Glomerular visceral epithelial cell (primary cell): ENCODE measurements at regions not wholly inside any gene's neighbourhood (a gene's known extent, or its start where the extent isn't known, plus 50 kb on each side); places are given as distances from the start of the nearest gene placed in this dataset.

Source experiments
- DNase-seq: peaks from one replicate; pipeline ENCODE4 v3.0.0-alpha.2; 2016; ENCODE audit errors: extremely low spot score

- no peak for DNase-seq
Measured at GRCh38 chr3:103889675-103890074, 1454.9 kb downstream of the ZPLD1 start.

DNA sequence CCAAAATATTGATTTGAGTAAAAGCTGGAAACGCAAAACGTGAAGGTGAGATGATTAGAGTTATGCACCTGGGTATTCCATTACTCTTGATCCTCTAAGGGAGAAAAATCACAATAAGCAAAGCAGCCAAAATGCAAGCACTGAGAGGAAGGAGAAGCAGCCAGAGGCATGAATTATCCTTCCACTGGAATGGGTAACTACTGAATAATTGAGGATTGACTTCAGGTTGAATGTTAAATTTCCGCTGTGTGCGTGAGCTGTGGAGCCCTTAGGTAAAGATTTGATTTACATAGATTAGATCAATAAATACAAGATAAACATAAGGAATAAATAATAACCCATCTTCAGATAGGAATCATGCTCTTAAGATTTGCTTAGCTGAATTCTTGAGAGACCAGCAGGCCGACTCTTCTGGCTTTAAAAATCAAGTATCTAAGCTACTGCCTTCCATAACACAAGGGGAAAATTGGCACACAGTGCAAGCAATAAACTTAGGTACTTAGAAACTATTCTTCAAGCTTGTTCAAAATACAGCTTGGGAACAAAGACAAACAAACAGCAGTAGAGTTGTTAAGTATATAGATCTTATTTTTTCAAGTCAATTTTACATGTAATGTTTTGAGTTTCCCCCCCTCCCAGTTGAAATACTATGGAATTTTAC lies 1459.5 kb downstream of the ZPLD1 start:
- no peak for DNase-seq

GRCh38 chr3:103899328-103899727 lies 1464.5 kb downstream of the ZPLD1 start:
- DNase-seq: no peak

- no peak for DNase-seq
Measured at GRCh38 chr3:103904991-103905390, 1461.7 kb upstream of the ALCAM start.

DNA sequence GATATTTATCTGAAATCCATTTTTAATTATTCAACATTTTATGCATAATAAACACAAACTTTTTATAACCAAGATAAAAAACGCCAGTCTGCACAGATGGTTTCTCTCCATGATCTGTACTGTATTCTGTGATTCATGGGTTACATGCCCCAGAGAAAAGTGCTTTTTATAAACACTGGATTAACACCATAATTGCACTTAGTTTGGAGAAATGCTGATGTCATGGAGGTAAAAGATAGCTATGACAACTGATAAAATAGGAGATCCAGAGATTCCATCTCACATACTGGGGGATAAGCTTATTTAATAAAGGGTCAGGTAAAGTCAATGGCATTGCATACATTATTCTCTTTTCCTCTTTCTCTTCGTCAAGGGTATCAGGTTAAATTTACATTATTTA lies 1460.4 kb upstream of the ALCAM start:
- DNase-seq: no peak

DNA sequence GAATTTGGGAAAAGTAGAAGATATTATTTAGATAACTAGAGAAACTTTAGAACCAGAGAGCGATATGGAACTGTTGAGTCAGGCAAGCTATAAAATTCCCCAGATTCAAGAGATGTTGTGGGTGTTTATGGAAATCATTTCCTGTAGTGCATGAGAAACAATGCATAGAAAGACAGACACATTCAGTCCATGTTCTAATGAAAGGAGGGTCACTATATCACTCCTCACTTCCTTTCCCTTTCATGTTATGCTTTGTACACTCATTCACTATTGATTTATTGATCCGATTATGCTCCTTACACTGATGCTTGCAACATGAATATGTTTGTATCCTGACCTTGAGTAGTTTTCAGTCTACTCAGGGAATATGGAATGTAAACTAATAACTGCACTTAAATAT lies 1459.9 kb upstream of the ALCAM start:
- DNase-seq: no peak

DNA sequence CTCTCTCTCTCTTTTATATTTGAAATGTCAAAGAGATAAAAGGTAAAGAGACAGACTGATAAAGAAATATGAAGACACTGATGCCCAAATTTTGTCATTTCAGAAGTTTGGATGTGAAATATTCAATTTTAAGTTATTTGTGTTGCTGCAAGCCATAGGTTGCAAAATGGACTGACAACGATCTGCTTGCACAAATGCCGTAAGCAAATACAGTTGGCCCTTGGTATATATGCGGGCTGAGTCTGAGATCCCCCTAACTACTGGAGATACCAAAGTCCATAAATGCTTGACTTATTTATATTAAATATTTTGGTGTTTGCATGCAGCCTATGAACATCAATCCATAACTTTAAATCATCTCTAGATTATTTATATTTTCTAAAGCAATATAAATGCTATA lies 1459.1 kb upstream of the ALCAM start:
- DNase-seq: no peak

DNA sequence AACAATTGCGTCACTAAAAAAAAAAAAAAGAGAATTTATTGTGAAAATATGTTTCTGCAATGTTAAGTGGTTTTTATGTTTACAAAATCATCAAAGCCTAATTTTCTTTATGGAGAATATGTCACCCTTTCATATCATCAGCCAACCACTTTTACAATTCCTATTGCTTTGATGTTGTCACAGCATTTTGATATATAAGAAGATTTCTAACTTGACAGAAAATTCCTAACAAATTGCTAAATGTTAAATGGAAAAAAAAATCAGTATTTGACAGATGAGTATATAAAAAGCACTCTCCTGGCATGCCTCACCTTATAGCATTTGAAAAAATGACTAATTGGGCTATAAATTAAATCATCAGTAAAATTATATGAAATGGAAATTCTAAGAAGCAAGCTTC lies 1457.3 kb upstream of the ALCAM start:
- DNase-seq: no peak

DNA sequence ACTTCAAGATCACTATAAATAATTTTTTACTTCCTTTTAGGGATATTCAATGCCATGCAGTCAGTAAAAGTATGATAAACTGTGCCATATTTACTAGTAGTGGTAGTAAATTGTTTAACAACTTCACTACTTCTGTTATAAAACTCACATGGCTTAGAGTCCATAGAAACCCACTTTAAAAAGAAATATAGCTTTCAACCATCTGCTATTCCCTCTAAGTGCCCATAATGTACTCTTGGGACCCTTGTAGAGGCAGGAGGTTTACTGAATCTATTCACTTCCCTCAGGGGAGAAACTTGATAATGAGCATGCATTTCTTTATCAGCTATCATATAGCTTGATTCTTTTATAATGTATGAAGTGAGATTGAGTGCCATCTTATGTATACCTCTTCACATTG lies 1448.4 kb upstream of the ALCAM start:
- DNase-seq: no peak

- no peak for DNase-seq
Measured at GRCh38 chr3:103919327-103919726, 1447.4 kb upstream of the ALCAM start.

GRCh38 chr3:103923907-103924306 lies 1442.8 kb upstream of the ALCAM start:
- no peak for DNase-seq

- DNase-seq: no peak
Measured at GRCh38 chr3:103924544-103924943, 1442.2 kb upstream of the ALCAM start.

GRCh38 chr3:103926936-103927335 lies 1439.8 kb upstream of the ALCAM start:
- DNase-seq: no peak

GRCh38 chr3:103927896-103928295 lies 1438.8 kb upstream of the ALCAM start:
- no peak for DNase-seq

- no peak for DNase-seq
Measured at GRCh38 chr3:103937094-103937493, 1429.6 kb upstream of the ALCAM start.

GRCh38 chr3:103947062-103947461 lies 1419.6 kb upstream of the ALCAM start:
- DNase-seq: no peak

DNA sequence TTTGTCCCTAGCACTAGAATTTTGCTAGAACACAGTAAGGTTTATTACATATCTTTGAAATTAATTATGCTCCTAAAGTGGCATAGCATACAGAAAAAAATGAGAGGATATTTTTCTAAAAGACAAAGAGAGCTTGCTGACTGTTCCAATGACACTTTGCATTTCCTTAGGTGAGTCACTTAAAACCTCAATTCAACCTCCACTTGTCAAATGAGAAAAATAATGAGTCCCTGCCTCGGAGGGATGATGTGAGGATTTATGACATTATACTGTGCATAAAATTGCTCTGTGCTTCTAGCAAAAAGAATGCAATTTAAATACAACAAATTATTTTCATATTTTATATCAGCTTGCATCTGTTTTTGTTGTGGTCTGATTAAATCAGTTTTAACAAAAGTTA lies 1417.0 kb upstream of the ALCAM start:
- no peak for DNase-seq

- no peak for DNase-seq
Measured at GRCh38 chr3:103950676-103951075, 1416.0 kb upstream of the ALCAM start.

GRCh38 chr3:103953796-103954195 lies 1412.9 kb upstream of the ALCAM start:
- DNase-seq: no peak

GRCh38 chr3:103960819-103961218 lies 1405.9 kb upstream of the ALCAM start:
- DNase-seq: no peak

GRCh38 chr3:103963599-103963998 lies 1403.1 kb upstream of the ALCAM start:
- no peak for DNase-seq

DNA sequence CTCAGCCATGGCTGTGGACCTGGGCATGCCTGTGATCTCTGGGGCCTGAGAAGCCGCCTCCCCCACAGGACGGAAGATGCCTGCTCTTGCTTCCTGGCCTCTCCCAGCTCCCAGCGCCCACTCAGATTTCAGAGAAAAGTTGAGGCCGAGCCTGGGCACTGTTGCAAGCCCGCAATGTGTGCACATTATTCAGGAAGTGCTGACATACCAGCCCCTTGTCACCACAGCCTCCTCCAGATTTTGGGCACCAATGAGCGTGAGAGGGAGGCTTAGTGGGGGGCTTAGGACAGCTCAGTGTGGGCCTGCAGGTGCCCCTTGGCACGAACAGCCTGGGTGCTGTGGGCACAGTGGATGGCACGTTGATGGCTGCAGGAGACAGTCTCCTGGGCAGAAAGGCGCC lies 1400.9 kb upstream of the ALCAM start:
- no peak for DNase-seq

DNA sequence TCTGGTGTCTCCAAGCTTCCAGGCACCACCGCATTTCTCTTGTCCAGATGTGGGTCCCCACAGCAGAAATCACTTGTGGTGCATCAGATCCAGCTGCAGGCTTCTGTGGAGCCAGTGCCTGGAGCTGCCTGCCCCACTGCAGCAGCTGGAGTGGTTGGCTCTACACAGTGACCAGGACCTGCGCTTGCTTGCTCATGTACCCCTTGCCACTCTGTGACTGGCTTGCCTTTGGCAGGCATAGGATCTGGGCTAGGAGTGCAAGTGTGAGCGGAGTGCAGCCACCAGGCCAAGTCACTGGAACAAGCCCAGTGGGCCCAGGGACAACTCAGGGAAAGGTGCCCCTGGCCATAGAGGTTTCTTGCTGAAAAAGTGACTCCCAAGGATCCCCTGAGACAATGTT lies 1400.0 kb upstream of the ALCAM start:
- DNase-seq: no peak

- no peak for DNase-seq
Measured at GRCh38 chr3:103968131-103968530, 1398.6 kb upstream of the ALCAM start.
